ENCODE measurements at regions not wholly inside any gene's neighbourhood (a gene's known extent, or its start where the extent isn't known, plus 50 kb on each side); places are given as distances from the start of the nearest gene placed in this dataset.
A peak's percentile ranks its signal among the peaks of the same experiment; 100 is the strongest.

DNA sequence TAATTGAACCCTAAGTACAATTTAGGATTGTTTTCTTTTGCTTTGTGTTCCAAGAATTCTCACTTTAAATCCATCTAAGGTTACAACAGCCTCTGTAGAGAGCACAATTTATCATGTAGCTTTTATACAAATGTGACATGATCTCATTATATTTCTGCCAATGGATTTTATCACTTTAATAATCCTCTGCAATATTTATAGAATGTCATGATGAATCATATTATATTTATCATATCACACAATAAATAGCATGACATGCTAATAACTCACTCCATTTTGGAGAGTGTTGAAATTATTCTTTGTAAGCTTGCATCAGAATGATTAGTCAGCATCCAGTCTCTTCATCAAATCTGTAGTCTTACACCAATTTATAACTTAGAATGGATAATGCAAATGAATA is 280.6 kb upstream of the ZNF717 start:
- no peak for DNase-seq (ENCODE audit: low spot score)

DNA sequence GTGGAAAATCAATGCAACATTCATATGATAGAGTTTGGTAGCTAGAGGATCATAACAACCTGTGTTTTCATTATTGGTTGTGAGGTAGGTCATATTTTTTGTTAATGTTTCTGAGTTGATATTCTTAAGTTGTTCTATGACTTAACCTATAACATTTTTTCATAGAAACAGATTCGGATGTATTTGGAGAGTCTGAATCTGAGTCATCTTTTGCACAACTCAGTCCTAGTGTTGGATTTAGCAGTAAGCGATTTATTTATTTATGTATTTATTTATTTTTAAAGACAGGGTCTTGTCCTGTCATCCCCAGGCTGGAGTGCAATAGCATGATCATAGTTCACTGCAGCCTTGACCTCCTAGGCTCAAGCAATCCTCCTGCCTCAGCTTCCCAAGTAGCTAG is 292.8 kb upstream of the ZNF717 start:
- no peak for DNase-seq (ENCODE audit: low spot score)

DNA sequence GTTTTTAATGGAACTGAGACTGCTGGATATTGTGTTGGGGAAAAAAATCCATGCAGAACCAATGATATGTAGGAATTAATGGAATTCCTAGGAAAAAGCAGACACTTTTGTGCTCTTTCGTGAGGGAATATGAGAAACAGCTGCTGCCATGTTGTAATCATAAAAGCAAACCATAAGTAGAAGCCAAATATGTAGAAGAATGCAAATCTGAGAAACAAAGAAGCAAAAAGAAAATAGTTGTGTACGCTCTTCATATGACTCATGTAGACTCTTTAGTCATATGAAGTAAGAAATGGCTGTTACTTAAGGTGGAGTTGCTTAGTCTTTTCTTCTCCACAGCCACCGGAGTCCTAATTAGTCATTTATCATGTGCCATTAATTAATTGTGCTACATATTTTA is 298.6 kb upstream of the ZNF717 start:
- no peak for DNase-seq (ENCODE audit: low spot score)

DNA sequence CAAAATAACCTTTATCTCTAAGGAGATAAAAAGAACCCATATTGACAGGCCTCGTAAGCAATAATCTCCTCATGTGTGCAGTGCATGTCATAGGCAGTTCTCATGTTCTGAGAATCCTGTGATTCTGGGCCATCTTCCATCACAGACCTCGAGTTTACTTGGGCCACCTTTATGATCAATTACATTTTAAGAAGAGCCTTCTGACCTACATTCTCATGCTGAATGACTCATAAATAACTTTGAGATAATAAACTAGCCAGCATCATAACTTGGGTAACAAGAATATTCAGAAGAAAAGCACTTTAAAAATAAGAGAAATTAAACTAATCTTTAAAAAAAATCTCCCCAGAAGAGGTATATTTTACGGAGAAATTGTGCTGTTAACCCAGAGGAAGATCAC is 310.7 kb upstream of the ZNF717 start:
- DNase-seq (ENCODE audit: low spot score) = no peak

DNA sequence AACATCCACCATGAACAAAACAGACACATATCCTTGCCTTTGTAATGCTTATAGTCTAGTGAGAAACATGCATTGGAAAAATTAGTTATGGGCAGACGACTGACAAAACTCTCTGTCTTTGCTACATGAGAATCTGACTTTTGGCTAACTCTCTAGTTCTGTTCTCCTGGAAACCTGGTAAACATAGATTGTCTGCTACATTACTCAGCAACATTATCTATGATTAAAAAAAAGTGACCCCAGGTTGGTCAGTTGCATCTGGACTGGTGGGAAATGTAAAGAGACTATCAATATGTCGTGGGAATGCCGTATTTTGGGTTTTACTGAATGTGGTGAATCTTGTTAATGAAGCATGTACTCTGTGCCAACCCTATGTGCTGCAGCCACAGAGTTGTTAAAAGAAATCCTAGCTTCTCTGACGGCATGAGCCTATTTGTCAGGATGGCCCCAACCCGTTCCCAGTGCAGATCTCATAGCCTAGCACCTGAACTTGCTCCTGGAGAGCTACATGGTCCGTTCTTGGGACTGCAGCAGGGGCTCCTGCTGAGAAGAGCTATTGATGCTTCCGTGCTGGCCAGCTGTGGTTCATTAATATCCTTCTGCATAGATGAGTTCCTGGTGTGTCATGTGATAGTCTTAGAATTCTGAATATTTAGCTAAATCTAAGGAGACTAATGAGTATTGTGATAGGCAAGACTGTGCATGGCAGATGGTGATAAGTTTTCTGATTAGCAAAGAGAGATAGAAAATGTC is 311.7 kb upstream of the ZNF717 start:
- DNase-seq (ENCODE audit: low spot score) = no peak

DNA sequence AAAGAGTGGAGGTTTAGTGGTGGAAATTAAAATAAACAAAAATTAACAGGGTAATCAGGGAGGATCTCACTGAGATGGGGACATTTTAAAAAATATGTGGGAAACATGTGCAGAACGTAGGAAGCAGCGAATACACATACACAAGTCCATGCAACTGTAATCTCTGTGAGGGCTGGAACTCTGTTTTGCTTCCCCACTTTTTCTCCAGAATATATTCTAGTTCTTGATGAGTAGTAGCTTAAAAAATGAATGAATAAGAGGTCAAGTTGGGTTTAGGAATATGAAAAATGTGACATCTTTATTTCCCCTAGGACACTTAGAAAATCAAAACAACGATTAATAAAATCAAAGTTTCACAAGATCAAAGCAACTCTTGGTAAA is 312.2 kb upstream of the ZNF717 start:
- no peak for DNase-seq (ENCODE audit: low spot score)

DNA sequence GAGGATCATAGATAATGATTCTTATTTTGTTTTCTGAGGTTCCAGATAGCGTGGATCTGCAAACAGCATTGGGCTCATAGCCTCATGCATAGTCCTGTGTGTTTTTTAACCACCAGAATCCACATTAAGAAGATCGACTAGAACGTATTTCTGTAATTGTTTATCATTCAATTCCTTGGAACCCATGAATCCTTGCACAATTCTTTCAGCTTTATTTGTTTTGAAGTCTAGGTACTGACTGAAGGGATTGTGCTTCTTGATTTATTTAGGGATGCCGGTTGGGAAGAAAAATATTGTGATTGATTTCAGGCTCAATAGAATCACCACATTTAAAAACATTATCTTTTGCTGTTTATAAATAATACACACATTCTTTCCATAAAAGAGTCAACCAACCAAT is 314.6 kb upstream of the ZNF717 start:
- no peak for DNase-seq (ENCODE audit: low spot score)

DNA sequence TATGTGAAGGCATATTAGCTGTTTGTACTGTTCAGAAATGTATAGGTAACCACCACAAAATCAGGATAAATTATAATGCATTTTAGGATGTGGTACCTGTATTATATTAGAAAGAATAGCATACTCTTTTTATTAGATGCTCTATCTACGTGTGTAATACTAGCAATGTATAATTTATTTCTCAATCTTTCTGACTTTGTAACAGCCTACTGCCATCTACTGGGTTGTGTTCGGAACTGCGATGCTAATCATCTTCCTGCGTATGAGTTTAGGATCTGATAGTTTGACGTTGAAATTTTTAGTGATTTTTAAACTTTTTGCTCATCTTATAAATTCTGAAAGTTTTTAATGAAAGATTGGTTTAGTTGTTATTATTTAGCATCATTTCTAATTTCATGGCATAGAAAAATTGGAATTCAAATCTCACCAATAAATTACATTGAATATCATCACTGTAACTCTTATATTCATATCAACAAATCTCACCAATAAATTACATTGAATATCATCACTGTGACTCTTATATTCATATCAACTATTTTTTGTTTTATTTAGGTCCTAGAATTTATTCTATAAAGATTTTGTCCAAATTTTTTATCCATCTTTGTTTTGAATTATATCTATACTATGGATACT is 322.7 kb upstream of the ZNF717 start:
- peak; percentile 32 for DNase-seq (ENCODE audit: low spot score)

DNA sequence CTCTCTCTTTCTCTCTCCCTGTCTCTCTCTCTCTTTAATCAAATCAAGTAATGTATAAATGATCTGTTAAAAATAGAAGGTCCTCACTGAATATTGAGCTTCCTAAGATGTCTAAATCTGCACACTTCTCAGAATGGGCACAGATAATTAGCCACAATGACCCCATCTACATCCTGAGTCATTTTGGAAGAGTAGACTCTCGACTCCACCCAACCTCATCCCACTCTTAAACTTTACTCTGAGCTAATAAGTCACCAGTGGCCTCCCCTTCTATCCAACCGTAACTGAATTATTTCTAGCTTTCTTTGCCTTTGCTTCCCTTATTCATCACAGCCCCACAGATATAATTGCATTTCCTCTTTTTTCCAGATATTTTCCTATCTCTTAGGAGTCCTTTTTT is 326.5 kb upstream of the ZNF717 start:
- no peak for DNase-seq (ENCODE audit: low spot score)

DNA sequence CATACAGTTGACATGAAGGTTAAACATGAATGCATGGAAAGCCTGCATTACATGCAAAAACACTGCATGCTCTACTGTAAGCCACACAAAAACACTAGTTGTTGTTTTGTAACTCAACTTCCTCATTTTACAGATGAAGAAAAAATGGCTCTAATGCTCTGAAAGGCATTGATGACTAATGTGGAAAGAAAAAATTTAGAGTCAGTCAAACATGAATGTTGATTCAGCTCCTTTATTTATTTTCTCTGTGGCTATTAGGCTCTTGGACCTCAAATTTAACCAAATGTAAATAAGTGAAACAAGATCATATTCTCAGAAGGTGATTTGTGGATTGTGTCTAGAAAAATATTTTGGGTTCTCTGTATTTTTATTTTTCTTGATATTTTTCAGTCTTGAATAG is 336.7 kb upstream of the ZNF717 start:
- no peak for DNase-seq (ENCODE audit: low spot score)

DNA sequence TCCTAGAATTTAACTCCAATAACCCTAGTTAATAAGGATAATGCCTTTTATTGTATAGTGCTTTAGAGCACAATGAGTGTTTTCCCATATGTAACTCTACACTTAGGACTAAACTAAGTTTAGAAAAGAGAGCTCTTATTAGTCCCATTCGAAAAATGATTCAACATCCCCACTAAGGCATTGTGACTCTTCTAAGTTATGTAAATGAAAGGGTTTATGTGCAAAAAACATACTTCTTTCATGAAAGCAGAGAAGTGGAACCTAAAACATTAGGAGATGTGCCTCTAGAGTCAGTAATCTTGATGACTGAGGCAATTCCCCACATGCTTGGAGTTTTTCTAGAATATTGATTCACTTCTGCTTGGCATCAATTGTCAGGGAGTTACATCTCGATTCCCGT is 344.1 kb upstream of the ZNF717 start:
- DNase-seq (ENCODE audit: low spot score) = no peak

DNA sequence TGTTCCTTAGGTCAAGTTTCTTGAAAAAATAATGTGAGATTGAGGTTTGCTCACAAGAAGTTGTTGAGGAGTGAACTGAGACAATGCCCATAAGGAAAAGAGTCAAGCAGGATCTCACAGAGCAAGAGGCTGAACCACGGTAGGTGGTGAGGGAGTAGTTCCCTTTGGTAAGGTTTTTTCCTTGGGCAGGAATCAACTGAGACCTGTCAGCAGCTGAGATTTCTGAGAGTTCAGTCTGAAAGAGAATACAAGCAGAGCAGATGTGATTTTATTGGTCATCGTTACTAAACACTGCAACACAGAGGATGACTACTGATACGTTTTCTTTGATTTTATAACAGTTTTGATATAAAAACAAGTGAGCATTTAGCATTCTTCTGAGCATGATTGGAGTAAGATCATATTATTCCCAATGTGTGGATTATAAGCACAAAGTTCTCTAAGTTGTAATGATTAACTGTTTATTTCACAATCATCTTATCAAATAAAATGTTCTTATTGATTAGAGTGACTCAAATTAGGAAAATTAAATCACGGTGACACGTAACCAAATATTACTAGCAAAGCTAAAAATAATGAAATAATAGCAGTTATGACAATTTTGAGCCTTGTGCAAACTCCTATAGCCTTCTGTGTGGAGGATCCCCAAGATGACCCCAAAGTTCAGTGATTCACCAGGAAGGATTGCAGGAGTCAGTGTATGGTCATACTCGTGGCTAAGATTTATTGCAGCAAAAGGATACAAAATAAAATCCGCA is 346.2 kb upstream of the ZNF717 start:
- DNase-seq (ENCODE audit: low spot score) = peak; percentile 11

DNA sequence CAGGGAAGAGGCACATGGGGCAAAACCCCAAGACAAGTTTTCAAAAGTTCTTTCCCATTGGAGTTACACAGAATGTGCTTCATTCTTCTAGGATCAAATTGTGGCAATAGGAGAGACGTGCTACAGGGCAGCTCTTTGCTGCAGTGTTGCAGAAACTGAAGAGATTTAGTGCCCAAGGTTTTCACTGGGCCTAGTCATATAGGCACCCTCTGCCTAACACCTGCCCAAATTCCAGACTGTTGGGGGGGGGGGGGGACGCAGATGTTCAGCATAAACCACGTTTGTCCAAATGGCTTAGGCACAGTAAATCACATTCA is 346.8 kb upstream of the ZNF717 start:
- DNase-seq (ENCODE audit: low spot score) = no peak

DNA sequence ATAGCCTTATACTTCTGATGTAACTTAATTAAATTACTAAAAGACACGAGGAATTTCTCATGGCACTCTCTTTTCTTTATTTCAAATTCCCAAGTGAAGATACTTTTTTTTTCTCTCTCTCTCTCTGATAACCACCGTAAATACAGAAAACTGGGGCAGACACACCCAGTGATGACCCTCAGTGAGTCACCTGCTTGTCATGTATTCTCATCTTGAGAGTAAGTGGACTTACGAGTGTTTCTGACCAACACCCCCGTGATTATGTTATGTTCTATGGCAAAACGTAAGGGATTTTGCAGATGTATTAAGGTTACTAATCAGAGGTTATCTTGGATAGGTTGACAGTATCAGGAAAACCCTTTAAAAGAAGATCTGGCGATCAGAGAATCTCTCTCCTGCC is 348.8 kb upstream of the ZNF717 start:
- no peak for DNase-seq (ENCODE audit: low spot score)

DNA sequence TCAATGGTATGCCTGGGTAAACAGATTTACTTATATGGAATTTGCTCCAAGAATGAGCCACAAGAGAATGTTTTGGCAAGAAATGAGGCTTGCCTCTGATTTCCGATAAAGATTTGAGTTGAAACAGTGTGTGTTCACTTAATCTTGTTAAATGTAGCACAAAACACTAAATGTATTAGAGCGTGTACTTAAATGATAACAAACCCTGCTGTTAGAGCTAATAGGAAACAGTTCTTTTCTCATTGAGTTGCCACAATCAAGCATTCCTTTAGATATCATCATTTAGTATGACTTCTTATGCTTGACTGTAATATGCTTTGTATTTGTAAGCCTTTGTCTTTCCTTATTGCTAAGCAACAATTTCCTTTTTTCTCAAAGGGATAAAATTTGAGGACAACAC is 353.6 kb upstream of the ZNF717 start:
- no peak for DNase-seq (ENCODE audit: low spot score)

DNA sequence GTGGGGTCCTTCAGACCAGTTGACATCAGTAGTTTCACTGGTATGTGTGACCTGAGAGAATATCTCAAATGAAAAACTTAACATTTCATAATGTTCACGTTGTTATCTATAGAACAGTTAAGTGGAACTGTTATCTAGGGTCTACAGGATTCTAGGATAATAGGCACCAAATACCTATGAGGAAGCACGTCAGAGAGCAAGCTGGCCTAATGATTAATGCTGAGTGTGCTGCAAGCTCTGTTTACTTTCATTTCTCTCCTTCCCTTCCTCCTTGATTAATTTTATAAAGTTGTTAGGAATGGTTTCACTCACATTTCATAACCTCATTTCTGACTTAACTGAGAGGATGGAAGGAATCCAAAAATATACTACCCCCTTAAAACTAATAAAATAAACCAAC is 362.5 kb upstream of the ZNF717 start:
- DNase-seq (ENCODE audit: low spot score) = no peak

DNA sequence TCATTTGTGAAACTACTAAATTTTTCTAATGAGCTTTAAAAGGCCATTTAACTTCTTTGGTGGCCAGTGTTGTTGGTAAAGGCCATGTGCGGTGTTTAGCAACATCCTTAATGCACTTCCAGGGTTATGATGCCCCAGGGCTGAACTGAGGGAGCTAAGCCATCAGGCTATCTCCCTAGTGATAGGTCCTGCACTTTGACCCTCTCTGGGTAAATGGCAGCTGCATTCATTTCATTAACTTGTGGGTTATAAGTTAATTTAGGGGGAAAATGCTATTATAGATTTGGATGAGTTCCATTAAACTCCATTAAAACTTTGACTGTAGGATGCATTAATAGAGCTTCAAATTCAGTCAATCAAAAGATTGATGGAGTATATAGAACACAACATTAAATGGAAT is 366.7 kb upstream of the ZNF717 start:
- DNase-seq (ENCODE audit: low spot score) = no peak

DNA sequence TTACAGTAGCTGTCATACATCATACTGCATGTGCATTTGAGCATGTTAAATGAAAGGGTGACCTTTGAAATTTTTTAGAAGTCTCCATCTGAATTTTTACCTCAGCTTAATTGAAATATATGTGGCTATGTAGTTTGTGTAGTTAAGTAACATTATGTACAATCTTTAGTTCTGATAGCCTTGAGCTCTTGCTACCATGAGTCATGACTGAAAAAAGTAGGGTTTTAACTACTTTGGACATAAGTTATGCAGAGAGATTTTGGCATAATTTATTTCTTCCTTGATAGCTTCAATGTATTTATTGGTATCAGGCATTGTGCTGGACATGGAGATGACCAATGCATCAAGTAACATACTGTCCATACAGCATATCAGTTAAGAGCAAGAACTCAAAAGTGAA is 376.5 kb upstream of the ZNF717 start:
- no peak for DNase-seq (ENCODE audit: low spot score)

DNA sequence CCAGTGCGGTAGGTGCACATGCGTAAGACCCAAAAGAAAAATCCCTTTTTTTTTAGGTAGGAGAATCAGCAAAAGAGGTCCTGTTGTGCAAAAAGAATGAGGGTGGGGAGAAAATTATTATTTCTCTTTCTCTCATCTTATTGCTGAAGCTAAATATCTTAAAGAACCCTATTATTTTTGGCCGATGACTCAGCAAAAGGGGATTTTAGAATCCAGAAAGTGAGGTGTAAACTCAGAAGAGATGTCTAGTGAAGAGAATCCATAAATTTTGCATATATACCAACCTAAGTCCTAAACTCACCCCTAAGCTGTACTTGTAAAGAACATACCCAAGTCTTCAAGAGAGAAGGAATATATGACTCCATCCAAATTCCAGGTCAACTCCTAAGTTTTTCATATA is 386.3 kb upstream of the ZNF717 start:
- no peak for DNase-seq (ENCODE audit: low spot score)

DNA sequence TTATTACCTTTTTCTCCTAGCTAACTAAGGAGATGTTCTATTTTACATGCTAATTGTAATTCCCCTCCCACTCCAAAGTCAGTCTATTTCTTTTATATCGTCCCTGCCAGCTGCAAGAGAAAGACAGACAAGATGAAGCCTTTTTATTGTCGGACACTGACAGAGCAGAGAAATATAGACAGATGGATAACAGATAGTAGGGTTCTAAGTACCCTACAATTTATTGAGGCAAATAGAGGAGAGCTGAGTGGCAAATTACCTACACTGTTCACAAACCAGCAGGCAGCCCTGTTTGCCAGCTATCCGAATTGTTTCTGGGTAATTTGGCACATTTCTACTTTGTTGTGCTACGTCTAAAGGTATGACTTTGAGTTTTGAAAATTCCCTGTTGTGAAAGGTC is 392.3 kb upstream of the ZNF717 start:
- DNase-seq (ENCODE audit: low spot score) = no peak

DNA sequence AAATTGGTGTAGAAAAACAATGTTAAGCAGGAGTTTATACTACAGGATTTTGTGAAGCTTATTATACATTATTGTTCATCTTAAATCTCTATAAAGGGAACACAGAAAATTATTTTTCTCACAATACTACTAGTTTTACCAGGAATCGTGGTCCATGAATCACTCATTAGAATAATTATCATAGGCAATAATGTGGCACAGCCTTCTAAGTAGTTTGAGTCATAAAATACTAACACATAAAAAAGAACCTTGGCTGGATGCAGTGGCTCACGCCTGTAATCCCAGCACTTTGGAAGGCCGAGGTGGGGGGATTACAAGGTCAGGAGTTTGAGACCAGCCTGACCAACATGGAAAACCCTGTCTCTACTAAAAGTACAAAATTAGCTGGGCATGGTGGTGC is 393.1 kb upstream of the ZNF717 start:
- no peak for DNase-seq (ENCODE audit: low spot score)

DNA sequence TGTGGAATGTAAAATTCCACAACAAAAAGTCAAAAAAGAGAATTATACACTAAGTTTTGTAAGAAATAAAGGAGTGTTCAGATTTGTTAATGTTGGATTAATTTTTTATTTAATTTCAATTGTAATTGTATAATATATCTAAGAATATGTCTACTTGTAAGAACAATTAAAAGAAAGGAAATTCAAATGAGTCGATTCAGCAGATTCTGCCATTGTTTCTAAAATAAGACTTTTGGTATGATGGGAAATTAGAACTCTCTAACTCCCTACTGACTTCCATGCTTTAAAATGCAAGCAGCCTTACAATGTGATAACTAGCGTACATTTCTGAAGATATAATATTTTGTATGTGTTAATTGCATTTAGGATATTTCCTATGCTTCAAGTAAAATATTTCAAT is 395.9 kb upstream of the ZNF717 start:
- DNase-seq (ENCODE audit: low spot score) = no peak

DNA sequence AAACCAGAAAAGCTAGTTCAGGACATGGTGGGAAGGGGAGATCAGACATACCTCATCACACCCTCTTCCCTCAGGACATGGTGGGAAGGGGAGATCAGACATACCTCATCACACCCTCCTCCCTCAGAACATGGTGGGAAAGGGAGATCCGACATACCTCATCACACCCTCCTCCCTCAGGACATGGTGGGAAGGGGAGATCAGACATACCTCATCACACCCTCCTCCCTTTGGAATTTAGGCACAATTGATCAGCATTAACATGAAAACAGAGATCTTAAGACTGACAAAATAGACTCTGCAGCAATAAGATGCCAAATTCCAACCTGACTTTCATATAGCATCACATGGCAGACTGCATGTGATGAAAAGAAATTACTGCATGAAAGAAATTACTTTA is 412.7 kb upstream of the ZNF717 start:
- DNase-seq (ENCODE audit: low spot score) = no peak

DNA sequence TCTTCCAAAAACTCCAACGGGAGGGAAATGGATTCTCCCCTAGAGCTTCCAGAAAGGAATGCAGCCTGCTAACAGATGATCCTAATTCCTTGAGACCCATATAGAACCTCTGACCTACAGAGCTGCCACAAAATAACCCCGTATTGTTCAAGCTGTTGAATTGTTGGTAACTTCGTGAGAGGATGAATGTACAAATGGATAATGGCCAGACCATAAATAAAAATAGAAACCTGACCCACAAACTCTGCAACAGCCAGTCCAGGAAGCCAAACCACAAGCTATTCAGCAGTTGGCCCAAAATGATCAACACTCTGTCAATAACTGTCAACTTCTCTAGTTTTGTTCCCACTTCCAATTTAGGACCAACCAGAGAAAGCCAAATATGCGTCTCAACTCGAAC is 414.0 kb upstream of the ZNF717 start:
- DNase-seq (ENCODE audit: low spot score) = no peak

Measured in hepatic stellate cell (primary cell).